Endothelial cell (in vitro differentiated cells): ENCODE measurements at regions not wholly inside any gene's neighbourhood (a gene's known extent, or its start where the extent isn't known, plus 50 kb on each side); places are given as distances from the start of the nearest gene placed in this dataset.

Source experiments
- DNase-seq: peaks from one replicate; pipeline ENCODE4 v3.0.0; 2021; ENCODE audit warnings: low spot score
- H3K27ac Mint-ChIP-seq: one replicate; pipeline ENCODE4 v1.8.0; 2021; ENCODE audit warnings: mixed read lengths, inconsistent platforms; ENCODE audit not compliant: unreplicated experiment
- H3K27me3 Mint-ChIP-seq: one replicate; pipeline ENCODE4 v1.8.0; 2021; ENCODE audit warnings: mild to moderate bottlenecking, moderate library complexity, mixed read lengths, inconsistent platforms; ENCODE audit not compliant: unreplicated experiment
- H3K36me3 Mint-ChIP-seq: one replicate; pipeline ENCODE4 v1.8.0; 2021; ENCODE audit warnings: mild to moderate bottlenecking, low read depth, mixed read lengths, inconsistent platforms; ENCODE audit not compliant: unreplicated experiment
- H3K4me1 Mint-ChIP-seq: one replicate; pipeline ENCODE4 v1.8.0; 2021; ENCODE audit warnings: mild to moderate bottlenecking, mixed read lengths, inconsistent platforms; ENCODE audit not compliant: unreplicated experiment
- H3K4me3 Mint-ChIP-seq: one replicate; pipeline ENCODE4 v1.8.0; 2021; ENCODE audit warnings: mild to moderate bottlenecking, mixed read lengths, inconsistent platforms; ENCODE audit not compliant: unreplicated experiment
- H3K9me3 Mint-ChIP-seq: one replicate; pipeline ENCODE4 v1.8.0; 2021; ENCODE audit warnings: mixed read lengths, inconsistent platforms; ENCODE audit not compliant: unreplicated experiment
- TF ChIP-seq, protein P1 (sequence below): fragments of 200-600 bp; sonication (generic); IDR thresholded peaks from one replicate; pipeline ENCODE4 v1.5.0; 2021; ENCODE audit warnings: antibody characterized with exemption; ENCODE audit not compliant: unreplicated experiment

DNA sequence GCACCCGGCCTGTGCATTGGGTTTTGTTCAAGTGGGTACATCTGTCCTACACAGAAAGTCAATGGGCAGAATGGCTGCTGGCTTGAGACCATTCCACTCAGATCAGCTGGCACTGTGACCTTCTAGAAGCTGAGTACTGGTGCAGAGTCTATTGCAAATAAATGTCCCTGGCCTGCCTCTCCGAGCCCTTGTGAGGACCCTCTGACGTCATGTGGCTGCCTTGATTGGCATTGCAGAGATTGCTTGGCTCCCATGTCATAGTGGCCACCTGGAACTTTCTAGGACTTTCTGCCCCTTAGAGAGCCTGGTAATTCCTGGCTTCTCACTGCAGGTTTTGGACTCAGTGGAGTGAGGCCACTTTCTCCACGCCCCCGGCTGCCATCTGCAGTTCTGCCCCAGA lies 211.3 kb downstream of the ENGASE start:
- Mint-ChIP-seq H3K36me3 (no peaks in the 10 kb centered on the region), H3K9me3 (no peaks in the 10 kb centered on the region), H3K27ac (no peak overlapping the region), H3K4me1 (no peaks in the 10 kb centered on the region), H3K4me3 (no peak overlapping the region), H3K27me3 (peaks cover 8% of the 10 kb centered on the region)
- DNase-seq, result no peak
- TF ChIP-seq, protein P1, sequence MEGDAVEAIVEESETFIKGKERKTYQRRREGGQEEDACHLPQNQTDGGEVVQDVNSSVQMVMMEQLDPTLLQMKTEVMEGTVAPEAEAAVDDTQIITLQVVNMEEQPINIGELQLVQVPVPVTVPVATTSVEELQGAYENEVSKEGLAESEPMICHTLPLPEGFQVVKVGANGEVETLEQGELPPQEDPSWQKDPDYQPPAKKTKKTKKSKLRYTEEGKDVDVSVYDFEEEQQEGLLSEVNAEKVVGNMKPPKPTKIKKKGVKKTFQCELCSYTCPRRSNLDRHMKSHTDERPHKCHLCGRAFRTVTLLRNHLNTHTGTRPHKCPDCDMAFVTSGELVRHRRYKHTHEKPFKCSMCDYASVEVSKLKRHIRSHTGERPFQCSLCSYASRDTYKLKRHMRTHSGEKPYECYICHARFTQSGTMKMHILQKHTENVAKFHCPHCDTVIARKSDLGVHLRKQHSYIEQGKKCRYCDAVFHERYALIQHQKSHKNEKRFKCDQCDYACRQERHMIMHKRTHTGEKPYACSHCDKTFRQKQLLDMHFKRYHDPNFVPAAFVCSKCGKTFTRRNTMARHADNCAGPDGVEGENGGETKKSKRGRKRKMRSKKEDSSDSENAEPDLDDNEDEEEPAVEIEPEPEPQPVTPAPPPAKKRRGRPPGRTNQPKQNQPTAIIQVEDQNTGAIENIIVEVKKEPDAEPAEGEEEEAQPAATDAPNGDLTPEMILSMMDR, result no peak

DNA sequence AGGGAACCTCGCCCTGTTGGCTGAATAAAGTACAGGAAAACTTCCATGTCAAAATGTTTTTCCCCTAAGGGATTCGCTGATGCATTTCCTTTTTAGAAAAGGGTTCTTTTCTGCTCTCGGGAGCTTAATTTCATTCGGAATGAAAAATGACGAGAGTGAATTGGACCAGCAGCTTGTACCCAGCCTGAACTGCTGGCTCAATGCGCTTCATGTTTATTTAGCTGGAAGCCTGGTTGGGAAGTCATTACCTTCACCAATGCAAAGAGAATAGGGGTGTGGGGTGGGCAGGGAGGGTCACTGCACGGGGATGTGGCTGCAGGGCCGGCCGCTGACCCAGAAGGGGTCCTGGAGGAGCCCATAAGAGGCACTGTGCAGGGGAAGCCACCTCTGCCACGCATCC lies 207.7 kb downstream of the ENGASE start:
- H3K27me3 Mint-ChIP-seq, result peaks cover 9% of the 10 kb centered on the region
- H3K9me3 Mint-ChIP-seq, result no peaks in the 10 kb centered on the region
- no peaks in the 10 kb centered on the region for H3K36me3 Mint-ChIP-seq
- no peak overlapping the region for H3K4me3 Mint-ChIP-seq
- no peaks in the 10 kb centered on the region for H3K4me1 Mint-ChIP-seq
- H3K27ac Mint-ChIP-seq, result no peak overlapping the region
- TF ChIP-seq, protein P1, result no peak
- no peak for DNase-seq

DNA sequence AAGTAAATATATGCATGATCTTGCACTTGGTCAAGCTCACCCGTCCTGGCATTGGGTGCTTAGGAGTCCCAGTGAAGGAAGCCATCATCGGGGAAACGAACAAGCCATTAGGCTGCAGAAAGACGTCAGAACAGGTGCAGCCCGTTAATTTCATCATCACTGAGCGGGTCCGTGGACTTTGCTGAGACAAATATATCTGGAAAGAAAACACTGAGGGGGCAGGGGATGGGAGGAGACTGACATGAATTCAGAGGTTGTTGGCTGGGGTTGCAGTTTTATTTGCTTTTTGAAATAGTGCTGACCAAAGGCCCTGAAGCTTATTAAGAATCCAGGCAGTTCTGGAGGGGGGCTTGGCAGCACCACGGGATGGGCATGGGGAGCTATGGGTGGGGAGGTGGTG lies 207.2 kb downstream of the ENGASE start:
- TF ChIP-seq, protein P1, result no peak
- Mint-ChIP-seq H3K9me3 (no peaks in the 10 kb centered on the region), H3K36me3 (no peaks in the 10 kb centered on the region), H3K4me3 (no peak overlapping the region), H3K27me3 (peaks cover 9% of the 10 kb centered on the region), H3K27ac (no peak overlapping the region), H3K4me1 (no peaks in the 10 kb centered on the region)
- DNase-seq, result no peak

DNA sequence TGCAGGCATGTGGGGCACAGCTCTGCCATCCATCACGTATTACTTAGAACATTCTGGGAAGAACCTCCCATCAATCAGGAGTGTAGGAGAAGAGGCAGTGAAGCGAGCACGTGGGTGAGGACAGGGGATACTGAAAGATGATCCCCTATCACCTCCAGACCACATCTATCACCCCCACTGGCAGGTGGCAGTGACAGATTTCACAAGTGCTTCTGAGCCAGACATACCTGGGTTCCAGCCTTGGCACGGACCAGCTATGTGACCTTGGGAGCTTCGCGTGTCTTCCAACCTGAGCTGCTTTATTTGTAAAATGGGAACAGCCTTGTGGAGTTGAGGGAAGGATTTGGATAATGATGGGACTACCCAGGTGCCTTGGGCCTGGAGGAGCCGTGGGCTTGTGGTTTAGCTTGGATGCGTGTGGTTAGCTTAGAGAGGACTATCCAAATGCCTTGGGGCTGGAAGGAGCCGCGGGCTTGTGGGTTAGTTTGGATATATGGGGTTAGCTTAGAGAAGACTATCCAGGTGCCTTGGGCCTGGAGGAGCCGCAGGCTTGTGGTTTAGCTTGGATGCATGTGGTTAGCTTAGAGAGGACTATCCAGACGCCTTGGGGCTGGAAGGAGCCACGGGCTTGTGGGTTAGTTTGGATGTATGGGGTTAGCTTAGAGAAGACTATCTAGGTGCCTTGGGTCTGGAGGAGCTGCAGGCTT lies 206.4 kb downstream of the ENGASE start:
- Mint-ChIP-seq H3K4me1 (no peaks in the 10 kb centered on the region), H3K27ac (no peak overlapping the region), H3K4me3 (no peak overlapping the region), H3K9me3 (no peaks in the 10 kb centered on the region), H3K27me3 (peaks cover 4% of the 10 kb centered on the region), H3K36me3 (no peaks in the 10 kb centered on the region)
- no peak for DNase-seq
- TF ChIP-seq, protein P1, result no peak

DNA sequence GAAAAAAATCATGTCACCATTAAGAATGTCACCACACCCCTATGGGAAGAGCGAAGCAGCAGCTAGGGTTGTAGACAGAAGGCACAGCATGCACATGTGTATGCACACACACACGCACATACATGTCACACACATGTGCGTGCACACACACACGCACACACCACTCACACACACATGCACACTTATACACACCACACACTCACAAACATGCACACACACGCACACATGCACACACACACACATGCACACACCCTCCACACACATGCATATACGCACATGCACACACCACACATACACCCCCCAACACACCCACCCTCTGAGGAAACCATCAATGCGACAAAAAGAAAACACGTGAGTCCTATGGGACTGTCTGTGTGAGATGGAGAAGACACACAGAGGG lies 205.4 kb downstream of the ENGASE start:
- Mint-ChIP-seq H3K27ac (no peak overlapping the region), H3K27me3 (peaks cover 4% of the 10 kb centered on the region), H3K4me3 (no peak overlapping the region), H3K9me3 (no peaks in the 10 kb centered on the region), H3K36me3 (no peaks in the 10 kb centered on the region), H3K4me1 (peaks cover 3% of the 10 kb centered on the region)
- TF ChIP-seq, protein P1, result no peak
- DNase-seq, result no peak
